Ishikawa (cell line): ENCODE measurements at regions not wholly inside any gene's neighbourhood (a gene's known extent, or its start where the extent isn't known, plus 50 kb on each side); places are given as distances from the start of the nearest gene placed in this dataset.

Source experiments
- CEBPB ChIP-seq: IDR thresholded peaks from 2 replicates; pipeline ENCODE4 v1.6.1; 2012
- CREB1 ChIP-seq: IDR thresholded peaks from 2 replicates; pipeline ENCODE4 v1.6.1; 2012; ENCODE audit warnings: low read depth
- EGR1 ChIP-seq: IDR thresholded peaks from 2 replicates; pipeline ENCODE4 v1.6.1; 2012
- EP300 ChIP-seq: IDR thresholded peaks from 2 replicates; pipeline ENCODE4 v1.6.1; 2012; ENCODE audit warnings: borderline replicate concordance
- FOXM1 ChIP-seq: IDR thresholded peaks from 2 replicates; pipeline ENCODE4 v1.6.1; 2012; ENCODE audit warnings: low read depth, borderline replicate concordance
- NFIC ChIP-seq: IDR thresholded peaks from 2 replicates; pipeline ENCODE4 v1.6.1; 2012
- RAD21 ChIP-seq: IDR thresholded peaks from 2 replicates; pipeline ENCODE4 v1.6.1; 2012; ENCODE audit warnings: low read depth
- TAF1 ChIP-seq: IDR thresholded peaks from 2 replicates; pipeline ENCODE4 v1.6.1; 2012; ENCODE audit warnings: low read depth, mild to moderate bottlenecking
- TCF12 ChIP-seq: IDR thresholded peaks from 2 replicates; pipeline ENCODE4 v1.6.1; 2012; ENCODE audit warnings: low read depth
- TEAD4 ChIP-seq: IDR thresholded peaks from 2 replicates; pipeline ENCODE4 v1.6.1; 2012
- YY1 ChIP-seq: IDR thresholded peaks from 2 replicates; pipeline ENCODE4 v1.6.1; 2012; ENCODE audit warnings: low read depth
- ZBTB7A ChIP-seq: IDR thresholded peaks from 2 replicates; pipeline ENCODE4 v1.6.1; 2012; ENCODE audit warnings: low read depth
- TF ChIP-seq, protein P1 (sequence below): IDR thresholded peaks from 2 replicates; pipeline ENCODE4 v1.6.1; 2012; ENCODE audit warnings: low read depth, mild to moderate bottlenecking
- TF ChIP-seq, protein P2 (sequence below): IDR thresholded peaks from 2 replicates; pipeline ENCODE4 v1.6.1; 2012
- TF ChIP-seq, protein P3 (sequence below): IDR thresholded peaks from 2 replicates; pipeline ENCODE4 v1.6.1; 2012

DNA sequence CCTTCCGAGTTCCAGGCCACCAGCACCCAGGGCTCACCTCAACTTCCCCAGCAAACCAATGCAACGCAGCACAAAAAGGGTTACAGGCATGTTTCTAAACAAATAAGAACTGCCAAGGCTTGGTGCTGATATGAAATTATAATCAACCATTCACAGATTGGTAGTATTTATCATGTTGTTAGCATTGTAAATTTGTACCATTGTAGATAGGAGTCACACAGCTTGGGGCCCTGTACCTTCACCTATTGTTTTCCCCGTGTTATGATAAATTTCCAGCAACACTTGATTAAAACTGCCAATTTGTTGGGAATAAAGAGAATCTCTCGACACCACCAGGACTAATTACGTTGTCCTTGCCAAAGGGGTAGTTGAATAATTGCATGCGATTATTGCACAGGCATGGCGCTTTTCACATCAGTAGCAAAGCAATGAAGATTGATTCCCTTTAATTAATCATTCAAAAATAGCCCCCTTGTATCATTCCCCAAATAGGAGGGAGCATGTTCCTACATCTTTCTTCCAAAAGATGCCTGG is 454.1 kb downstream of the ZNF608 start:
- TF ChIP-seq RAD21 (no peak), TEAD4 (no peak), TCF12 (no peak), YY1 (no peak), CEBPB (no peak), FOXM1 (no peak), NFIC (no peak), TAF1 (no peak), EP300 (no peak), EGR1 (no peak), ZBTB7A (no peak), CREB1 (no peak)
- TF ChIP-seq, protein P1, sequence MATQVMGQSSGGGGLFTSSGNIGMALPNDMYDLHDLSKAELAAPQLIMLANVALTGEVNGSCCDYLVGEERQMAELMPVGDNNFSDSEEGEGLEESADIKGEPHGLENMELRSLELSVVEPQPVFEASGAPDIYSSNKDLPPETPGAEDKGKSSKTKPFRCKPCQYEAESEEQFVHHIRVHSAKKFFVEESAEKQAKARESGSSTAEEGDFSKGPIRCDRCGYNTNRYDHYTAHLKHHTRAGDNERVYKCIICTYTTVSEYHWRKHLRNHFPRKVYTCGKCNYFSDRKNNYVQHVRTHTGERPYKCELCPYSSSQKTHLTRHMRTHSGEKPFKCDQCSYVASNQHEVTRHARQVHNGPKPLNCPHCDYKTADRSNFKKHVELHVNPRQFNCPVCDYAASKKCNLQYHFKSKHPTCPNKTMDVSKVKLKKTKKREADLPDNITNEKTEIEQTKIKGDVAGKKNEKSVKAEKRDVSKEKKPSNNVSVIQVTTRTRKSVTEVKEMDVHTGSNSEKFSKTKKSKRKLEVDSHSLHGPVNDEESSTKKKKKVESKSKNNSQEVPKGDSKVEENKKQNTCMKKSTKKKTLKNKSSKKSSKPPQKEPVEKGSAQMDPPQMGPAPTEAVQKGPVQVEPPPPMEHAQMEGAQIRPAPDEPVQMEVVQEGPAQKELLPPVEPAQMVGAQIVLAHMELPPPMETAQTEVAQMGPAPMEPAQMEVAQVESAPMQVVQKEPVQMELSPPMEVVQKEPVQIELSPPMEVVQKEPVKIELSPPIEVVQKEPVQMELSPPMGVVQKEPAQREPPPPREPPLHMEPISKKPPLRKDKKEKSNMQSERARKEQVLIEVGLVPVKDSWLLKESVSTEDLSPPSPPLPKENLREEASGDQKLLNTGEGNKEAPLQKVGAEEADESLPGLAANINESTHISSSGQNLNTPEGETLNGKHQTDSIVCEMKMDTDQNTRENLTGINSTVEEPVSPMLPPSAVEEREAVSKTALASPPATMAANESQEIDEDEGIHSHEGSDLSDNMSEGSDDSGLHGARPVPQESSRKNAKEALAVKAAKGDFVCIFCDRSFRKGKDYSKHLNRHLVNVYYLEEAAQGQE: no peak
- TF ChIP-seq, protein P2, sequence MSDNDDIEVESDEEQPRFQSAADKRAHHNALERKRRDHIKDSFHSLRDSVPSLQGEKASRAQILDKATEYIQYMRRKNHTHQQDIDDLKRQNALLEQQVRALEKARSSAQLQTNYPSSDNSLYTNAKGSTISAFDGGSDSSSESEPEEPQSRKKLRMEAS: no peak
- TF ChIP-seq, protein P3, sequence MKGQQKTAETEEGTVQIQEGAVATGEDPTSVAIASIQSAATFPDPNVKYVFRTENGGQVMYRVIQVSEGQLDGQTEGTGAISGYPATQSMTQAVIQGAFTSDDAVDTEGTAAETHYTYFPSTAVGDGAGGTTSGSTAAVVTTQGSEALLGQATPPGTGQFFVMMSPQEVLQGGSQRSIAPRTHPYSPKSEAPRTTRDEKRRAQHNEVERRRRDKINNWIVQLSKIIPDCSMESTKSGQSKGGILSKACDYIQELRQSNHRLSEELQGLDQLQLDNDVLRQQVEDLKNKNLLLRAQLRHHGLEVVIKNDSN: no peak

DNA sequence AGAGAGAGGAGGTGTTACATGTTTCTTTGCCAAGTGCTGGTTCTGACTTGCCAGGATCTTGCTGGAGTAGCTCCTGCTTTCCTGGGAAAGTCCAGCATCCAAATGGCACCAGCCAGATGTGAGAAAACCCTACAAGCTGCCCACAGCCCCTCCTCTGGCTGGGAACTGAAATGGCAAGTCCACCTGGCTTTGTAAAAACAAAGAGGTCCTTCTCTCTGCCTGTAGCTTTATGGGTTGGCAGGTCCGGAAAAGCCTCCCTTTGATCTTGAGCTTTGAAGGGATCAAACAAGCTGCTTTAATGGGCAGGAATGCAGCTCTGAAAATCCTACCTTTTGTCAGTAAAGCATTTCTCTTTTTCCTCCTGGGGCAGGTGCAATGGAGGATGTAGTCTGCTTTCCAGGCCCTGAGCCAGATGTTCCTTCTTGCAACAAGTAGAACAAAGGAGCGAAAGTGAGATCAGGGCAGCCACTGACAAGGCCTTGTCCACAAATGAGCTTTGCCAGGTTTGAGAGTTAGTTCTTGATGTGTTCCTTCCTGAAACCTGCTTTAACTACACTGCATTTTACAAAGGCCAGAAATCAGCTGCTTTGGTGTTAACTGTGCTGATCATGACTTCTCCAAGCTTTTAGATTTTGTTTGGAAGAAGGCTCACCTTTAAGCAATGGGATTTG is 456.7 kb downstream of the ZNF608 start:
- TF ChIP-seq EGR1: no peak
- TF ChIP-seq NFIC: peak; percentile 83
- TF ChIP-seq TEAD4: peak; percentile 84
- TF ChIP-seq TCF12: peak; percentile 93
- TF ChIP-seq, protein P1: no peak
- peak; percentile 93 for TF ChIP-seq EP300
- peak; percentile 35 for TF ChIP-seq RAD21
- peak; percentile 84 for TF ChIP-seq FOXM1
- peak; percentile 42; the same call in 1 of the 2 replicates for TF ChIP-seq YY1

DNA sequence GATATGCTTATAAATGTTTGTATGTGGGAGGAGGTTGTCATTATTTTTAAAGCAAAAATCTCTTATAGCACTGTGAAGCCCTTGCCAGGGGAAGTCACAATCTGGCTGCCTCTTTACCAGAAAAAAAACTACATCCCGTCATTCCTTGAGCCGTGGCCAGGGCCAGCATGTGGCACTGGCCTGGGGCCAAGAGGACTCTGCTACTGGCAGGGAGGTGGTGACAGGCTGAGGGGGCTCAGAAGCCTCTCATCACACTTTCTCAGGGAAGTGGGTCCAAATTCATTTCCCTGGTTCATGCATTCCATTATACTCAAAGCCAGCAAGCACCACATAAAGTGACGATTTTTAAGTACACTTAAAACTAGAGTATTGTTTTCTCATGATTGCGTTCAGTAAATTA is 457.3 kb downstream of the ZNF608 start:
- TF ChIP-seq RAD21: no peak
- TF ChIP-seq NFIC: peak; percentile 95
- TF ChIP-seq, protein P3: 0 out of 2 replicates have a peak, but pooled peaks have one; percentile 24
- 0 out of 2 replicates have a peak, but pooled peaks have one; percentile 24 for TF ChIP-seq TEAD4
- TF ChIP-seq, protein P2: peak; percentile 24; the same call in 1 of the 2 replicates
- 0 out of 2 replicates have a peak, but pooled peaks have one; percentile 22 for TF ChIP-seq EP300
- TF ChIP-seq TAF1: no peak

DNA sequence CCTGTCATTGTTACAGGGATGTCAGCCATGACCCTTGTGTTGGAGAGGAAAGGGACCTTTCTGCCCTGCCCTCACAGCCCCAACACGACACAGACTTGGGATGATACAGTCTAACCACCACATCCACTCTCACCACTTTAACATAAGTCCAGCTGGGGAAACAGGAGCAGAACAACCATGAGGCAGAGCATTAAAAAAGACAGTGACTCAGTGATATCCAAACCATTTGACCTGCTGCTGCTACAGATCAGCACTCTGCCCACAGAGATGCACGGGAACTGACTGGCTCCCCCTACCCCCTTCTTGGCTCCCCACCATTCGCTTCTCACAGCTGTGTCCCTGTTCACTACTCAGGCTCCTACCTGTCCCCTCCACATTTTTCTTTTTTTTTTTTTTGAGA is 458.6 kb downstream of the ZNF608 start:
- TF ChIP-seq, protein P1: no peak
- TF ChIP-seq, protein P2: no peak
- TF ChIP-seq ZBTB7A (no peak), CEBPB (no peak), CREB1 (no peak), FOXM1 (no peak), EGR1 (no peak), TCF12 (no peak), EP300 (no peak), YY1 (no peak), NFIC (no peak), TAF1 (no peak), RAD21 (no peak), TEAD4 (no peak)
- TF ChIP-seq, protein P3: no peak
